SK-N-SH (cell line): ENCODE measurements at regions not wholly inside any gene's neighbourhood (a gene's known extent, or its start where the extent isn't known, plus 50 kb on each side); places are given as distances from the start of the nearest gene placed in this dataset.

Experiments used
- CHD2 ChIP-seq: fragments of 150-350 bp; IDR thresholded peaks from 2 replicates; pipeline ENCODE4 v1.6.1; 2018; ENCODE audit warnings: low read length; ENCODE audit not compliant: partially characterized antibody
- RFX5 ChIP-seq: IDR thresholded peaks from 2 replicates; pipeline ENCODE4 v1.6.1; 2012; ENCODE audit warnings: mild to moderate bottlenecking, improper control_type of control experiment, low read length
- SIN3A ChIP-seq: IDR thresholded peaks from 2 replicates; pipeline ENCODE4 v1.6.1; 2012; ENCODE audit warnings: low read depth, mild to moderate bottlenecking, low read length, moderate library complexity, borderline replicate concordance

DNA sequence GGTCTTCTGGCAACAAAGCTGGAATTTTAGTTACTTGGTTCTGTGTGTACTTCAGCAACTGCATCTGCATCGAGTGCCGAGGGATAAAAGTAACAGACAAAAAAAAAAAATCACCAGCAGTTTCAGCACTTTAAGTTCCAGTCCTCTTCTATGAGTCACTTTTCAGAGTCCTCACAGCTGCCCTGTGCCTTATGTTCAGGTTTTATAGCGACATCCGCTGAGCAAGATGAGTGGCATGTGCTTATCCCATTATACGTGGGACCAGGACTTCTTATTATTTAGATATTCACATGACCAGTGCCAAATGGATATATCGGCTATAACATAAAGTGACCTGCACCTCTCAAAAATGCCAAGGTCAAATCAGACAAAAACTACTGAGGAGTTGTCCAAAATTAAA is 242.9 kb downstream of the FOXA2 start:
- no peak for TF ChIP-seq SIN3A
- TF ChIP-seq CHD2: no peak
- no peak for TF ChIP-seq RFX5
